GM21825 (cell line): ENCODE measurements at regions not wholly inside any gene's neighbourhood (a gene's known extent, or its start where the extent isn't known, plus 50 kb on each side); places are given as distances from the start of the nearest gene placed in this dataset.

Experiments used
- ATAC-seq: cut with Tn5 transposase; IDR thresholded peaks from one replicate; pipeline ENCODE4 v1.9.1; 2021; ENCODE audit warnings: mild to moderate bottlenecking, moderate library complexity; ENCODE audit not compliant: unreplicated experiment

GRCh38 chr2:145321344-145321743 lies 801.4 kb upstream of the ZEB2 start:
- no peak for ATAC-seq

- no peak for ATAC-seq
Measured at GRCh38 chr2:145316496-145316895, 796.6 kb upstream of the ZEB2 start.

GRCh38 chr2:145315053-145315452 lies 795.1 kb upstream of the ZEB2 start:
- ATAC-seq: no peak

GRCh38 chr2:145314119-145314633 lies 794.3 kb upstream of the ZEB2 start:
- no peak for ATAC-seq

GRCh38 chr2:145305889-145306288 lies 786.0 kb upstream of the ZEB2 start:
- ATAC-seq: no peak

GRCh38 chr2:145304501-145304900 lies 784.6 kb upstream of the ZEB2 start:
- no peak for ATAC-seq

- no peak for ATAC-seq
Measured at GRCh38 chr2:145303536-145303935, 783.6 kb upstream of the ZEB2 start.

GRCh38 chr2:145302886-145303285 lies 783.0 kb upstream of the ZEB2 start:
- ATAC-seq: no peak

GRCh38 chr2:145302451-145302850 lies 782.5 kb upstream of the ZEB2 start:
- ATAC-seq: no peak

GRCh38 chr2:145299368-145299767 lies 779.4 kb upstream of the ZEB2 start:
- ATAC-seq: no peak

GRCh38 chr2:145292166-145292565 lies 772.2 kb upstream of the ZEB2 start:
- no peak for ATAC-seq

- no peak for ATAC-seq
Measured at GRCh38 chr2:145290986-145291385, 771.1 kb upstream of the ZEB2 start.

GRCh38 chr2:145289946-145290345 lies 770.0 kb upstream of the ZEB2 start:
- no peak for ATAC-seq

GRCh38 chr2:145288650-145289496 lies 769.0 kb upstream of the ZEB2 start:
- no peak for ATAC-seq

- no peak for ATAC-seq
Measured at GRCh38 chr2:145287736-145288135, 767.8 kb upstream of the ZEB2 start.

GRCh38 chr2:145286716-145287275 lies 766.9 kb upstream of the ZEB2 start:
- no peak for ATAC-seq

GRCh38 chr2:145284551-145284950 lies 764.6 kb upstream of the ZEB2 start:
- no peak for ATAC-seq

- ATAC-seq: no peak
Measured at GRCh38 chr2:145283131-145283530, 763.2 kb upstream of the ZEB2 start.

- ATAC-seq: no peak
Measured at GRCh38 chr2:145277922-145278321, 758.0 kb upstream of the ZEB2 start.

GRCh38 chr2:145273840-145274239 lies 753.9 kb upstream of the ZEB2 start:
- ATAC-seq: no peak

GRCh38 chr2:145268931-145269330 lies 749.0 kb upstream of the ZEB2 start:
- no peak for ATAC-seq

- no peak for ATAC-seq
Measured at GRCh38 chr2:145267451-145267850, 747.5 kb upstream of the ZEB2 start.
